Brain microvascular endothelial cell (primary cell): ENCODE measurements at regions not wholly inside any gene's neighbourhood (a gene's known extent, or its start where the extent isn't known, plus 50 kb on each side); places are given as distances from the start of the nearest gene placed in this dataset.

Experiments used
- DNase-seq: peaks from one replicate; pipeline ENCODE4 v3.0.0-alpha.2; 2020
- H3K27ac ChIP-seq: fragments of 250-450 bp; sonication (Bioruptor Pico); 2 replicates; pipeline ENCODE4 v1.5.1; 2020; ENCODE audit warnings: mild to moderate bottlenecking, moderate library complexity
- H3K27me3 ChIP-seq: fragments of 250-450 bp; sonication (Bioruptor Pico); replicated peaks from 2 replicates; pipeline ENCODE4 v1.5.1; 2020; ENCODE audit warnings: mild to moderate bottlenecking
- H3K36me3 ChIP-seq: fragments of 250-450 bp; sonication (Bioruptor Pico); replicated peaks from 2 replicates; pipeline ENCODE4 v1.5.1; 2020; ENCODE audit warnings: mild to moderate bottlenecking
- H3K4me3 ChIP-seq: 2 replicates; pipeline ENCODE4 v1.5.1; 2011; ENCODE audit warnings: low read depth, mild to moderate bottlenecking, control low read depth, low read length, moderate library complexity
- CTCF ChIP-seq: IDR thresholded peaks from 2 replicates; pipeline ENCODE4 v1.5.1; 2011; ENCODE audit warnings: low read depth, mild to moderate bottlenecking, moderate library complexity, low read length, control low read depth, inconsistent platforms; ENCODE audit errors: missing control alignments
- in situ Hi-C: cut with HindIII; loops from 2 replicates; pipeline ENCODE4 v1.10.0; 2017; ENCODE audit warnings: low sequenced_read_pairs, low pct_ligation_motif_present

DNA sequence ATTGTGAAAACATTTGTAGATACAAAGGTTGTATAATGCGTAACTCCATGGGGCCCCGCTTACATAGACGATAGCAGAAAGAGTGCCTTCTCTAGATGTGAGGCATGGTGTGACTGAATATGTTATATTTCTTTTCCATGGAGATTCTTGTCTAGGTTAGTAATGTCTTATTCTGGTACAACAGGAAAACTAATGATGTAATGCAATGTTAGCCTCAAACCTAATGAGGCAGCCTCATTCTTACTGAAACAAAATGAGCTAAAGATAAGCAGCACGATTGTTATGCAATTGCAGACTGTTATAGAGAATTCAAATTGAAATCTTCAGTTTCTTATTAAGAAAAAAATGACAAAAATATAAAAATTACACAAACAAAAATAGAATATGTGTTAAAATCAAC is 171.1 kb upstream of the ANKRD50 start:
- in situ Hi-C loops, result no loop called here
- DNase-seq, result peak; percentile 28

DNA sequence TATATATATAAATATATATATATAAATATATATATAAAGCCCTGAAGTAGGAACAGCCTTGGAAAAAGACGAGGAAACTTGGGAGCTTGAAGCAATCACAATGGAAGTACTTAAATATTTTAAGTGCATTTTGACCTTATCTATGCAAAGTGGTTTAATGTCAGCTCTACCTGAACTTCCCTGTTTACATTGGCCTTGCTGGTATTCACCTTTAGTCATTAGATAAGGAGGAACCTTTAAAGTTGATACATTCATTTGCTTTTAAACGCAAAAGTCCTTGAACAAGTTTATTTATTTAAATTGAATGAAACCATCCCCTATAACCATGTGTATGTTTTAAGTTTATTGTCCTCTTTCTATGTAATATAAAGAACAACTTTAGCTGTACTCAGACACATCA is 166.7 kb upstream of the ANKRD50 start:
- H3K27me3 ChIP-seq, result no peaks in the 10 kb centered on the region
- H3K36me3 ChIP-seq, result no peaks in the 10 kb centered on the region
- no peak overlapping the region for H3K27ac ChIP-seq
- TF ChIP-seq CTCF, result no peak
- no peak overlapping the region for H3K4me3 ChIP-seq
- no peak for DNase-seq
- in situ Hi-C loops, result no loop called here

More for the DNA sequence above, 171.1 kb upstream of the ANKRD50 start:
- no peak for TF ChIP-seq CTCF
- H3K27me3 ChIP-seq, result no peaks in the 10 kb centered on the region
- no peak overlapping the region for H3K4me3 ChIP-seq
- H3K27ac ChIP-seq, result no peak overlapping the region
- H3K36me3 ChIP-seq, result no peaks in the 10 kb centered on the region

DNA sequence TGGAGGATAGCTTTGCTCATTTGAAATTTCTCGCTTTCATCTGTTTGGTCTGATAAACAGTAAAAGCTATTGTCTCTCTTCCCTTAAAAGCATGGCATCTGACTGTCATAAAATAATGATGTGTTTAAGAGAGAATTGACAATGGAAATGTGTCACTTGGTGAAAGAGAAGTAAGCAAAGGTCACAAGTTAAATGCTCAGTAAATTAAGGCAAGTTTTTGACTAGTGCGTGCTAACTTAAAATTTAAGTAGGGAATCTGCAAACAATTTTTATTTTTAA is 161.6 kb upstream of the ANKRD50 start:
- H3K4me3 ChIP-seq, result no peak overlapping the region
- in situ Hi-C loops, result no loop called here
- no peaks in the 10 kb centered on the region for H3K36me3 ChIP-seq
- no peak overlapping the region for H3K27ac ChIP-seq
- DNase-seq, result no peak
- H3K27me3 ChIP-seq, result no peaks in the 10 kb centered on the region
- no peak for TF ChIP-seq CTCF

GRCh38 chr4:124873361-124874171 is 161.0 kb upstream of the ANKRD50 start:
- Histone ChIP-seq H3K36me3 (no peaks in the 10 kb centered on the region), H3K27ac (no peak overlapping the region), H3K4me3 (no peak overlapping the region), H3K27me3 (no peaks in the 10 kb centered on the region)
- no peak for TF ChIP-seq CTCF
- DNase-seq, result no peak
- in situ Hi-C loops, result no loop called here

- no peak for TF ChIP-seq CTCF
- no peak overlapping the region for H3K4me3 ChIP-seq
- no peak for DNase-seq
These were observed 160.1 kb upstream of the ANKRD50 start for GRCh38 chr4:124872659-124873058.

DNA sequence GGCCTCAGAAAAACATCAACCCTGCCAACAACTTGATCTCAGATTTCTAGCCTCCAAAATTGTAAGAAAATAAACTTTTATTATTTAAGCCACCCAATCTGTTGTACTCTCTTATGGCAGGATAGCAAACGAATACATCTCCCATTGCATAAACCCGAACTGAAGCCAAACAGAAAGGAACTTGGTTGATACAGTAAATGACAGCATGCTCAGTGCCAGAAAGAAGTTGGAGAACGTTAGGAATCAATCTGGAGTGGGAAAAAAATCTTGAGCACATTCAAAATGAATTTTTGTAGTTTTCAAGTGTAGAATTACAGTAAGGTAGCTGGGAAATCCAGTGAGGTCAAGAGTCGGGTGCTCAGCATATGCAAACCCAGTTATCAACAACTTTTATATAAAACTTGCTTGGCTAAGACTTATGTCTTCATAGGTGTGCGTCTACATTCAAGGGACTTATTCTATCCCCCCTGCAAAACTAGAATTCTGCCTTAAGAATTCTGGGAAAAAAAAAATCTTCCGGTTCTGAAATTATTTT is 157.5 kb upstream of the ANKRD50 start:
- Histone ChIP-seq H3K36me3 (no peaks in the 10 kb centered on the region), H3K27ac (no peak overlapping the region), H3K27me3 (no peaks in the 10 kb centered on the region), H3K4me3 (no peak overlapping the region)
- TF ChIP-seq CTCF, result no peak
- in situ Hi-C loops, result no loop called here
- no peak for DNase-seq

More at GRCh38 chr4:124872659-124873058, 160.1 kb upstream of the ANKRD50 start:
- no peaks in the 10 kb centered on the region for H3K27me3 ChIP-seq
- H3K36me3 ChIP-seq, result no peaks in the 10 kb centered on the region
- in situ Hi-C loops, result no loop called here
- H3K27ac ChIP-seq, result no peak overlapping the region
